ENCODE measurements at regions not wholly inside any gene's neighbourhood (a gene's known extent, or its start where the extent isn't known, plus 50 kb on each side); places are given as distances from the start of the nearest gene placed in this dataset.

DNA sequence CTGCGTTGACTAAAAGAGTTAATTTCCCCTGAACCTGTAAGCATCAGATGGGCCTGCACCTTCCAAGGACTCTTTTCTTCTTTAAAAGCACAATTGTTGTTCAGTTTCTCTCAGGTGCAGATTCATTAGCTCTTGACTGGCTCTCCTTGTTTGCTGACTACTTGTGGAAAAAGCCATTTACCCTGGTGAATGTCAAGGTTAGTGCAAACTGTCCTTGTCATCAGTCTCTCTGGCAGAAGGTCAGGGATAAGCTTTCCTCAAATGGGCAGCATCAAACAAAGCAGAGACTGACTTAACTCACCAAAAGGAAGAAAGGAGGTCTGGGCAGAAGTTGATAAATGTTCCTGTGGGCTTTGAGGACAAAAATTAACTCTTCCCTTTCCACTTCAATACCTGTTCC is 922.7 kb downstream of the BCL11A start:
- H3K27ac Mint-ChIP-seq: no peak overlapping the region
- peaks cover 13% of the 10 kb centered on the region for H3K9me3 Mint-ChIP-seq
- ATAC-seq (no peak), DNase-seq (ENCODE audit: low spot score in 2 of 2) (no peak)
- H3K4me1 Mint-ChIP-seq: no peaks in the 10 kb centered on the region
- H3K4me3 Mint-ChIP-seq: no peak overlapping the region
- no peaks in the 10 kb centered on the region for H3K36me3 Mint-ChIP-seq

DNA sequence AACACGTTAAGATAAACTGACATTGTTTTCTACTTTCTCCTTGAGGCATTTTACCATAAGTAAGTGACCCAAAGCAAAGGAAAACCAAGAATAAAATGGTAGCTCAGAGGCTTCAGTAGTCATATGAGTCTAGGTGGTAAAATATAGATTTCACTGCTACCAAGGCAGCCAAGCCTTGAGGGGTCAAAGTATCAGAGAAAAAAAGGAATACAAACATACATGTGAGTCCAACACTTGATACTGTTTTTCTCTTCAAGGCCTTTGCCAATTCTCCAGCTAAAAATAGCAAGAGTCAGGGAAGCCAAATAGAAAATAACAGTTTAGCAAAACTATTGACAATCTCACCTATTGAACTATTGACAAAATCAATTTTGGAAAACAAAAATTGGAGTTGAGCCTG is 925.9 kb downstream of the BCL11A start:
- Mint-ChIP-seq H3K4me1 (no peaks in the 10 kb centered on the region), H3K27ac (no peak overlapping the region), H3K36me3 (no peaks in the 10 kb centered on the region), H3K9me3 (peaks cover 10% of the 10 kb centered on the region), H3K4me3 (no peak overlapping the region)
- DNase-seq (ENCODE audit: low spot score in 2 of 2) (no peak), ATAC-seq (no peak)

DNA sequence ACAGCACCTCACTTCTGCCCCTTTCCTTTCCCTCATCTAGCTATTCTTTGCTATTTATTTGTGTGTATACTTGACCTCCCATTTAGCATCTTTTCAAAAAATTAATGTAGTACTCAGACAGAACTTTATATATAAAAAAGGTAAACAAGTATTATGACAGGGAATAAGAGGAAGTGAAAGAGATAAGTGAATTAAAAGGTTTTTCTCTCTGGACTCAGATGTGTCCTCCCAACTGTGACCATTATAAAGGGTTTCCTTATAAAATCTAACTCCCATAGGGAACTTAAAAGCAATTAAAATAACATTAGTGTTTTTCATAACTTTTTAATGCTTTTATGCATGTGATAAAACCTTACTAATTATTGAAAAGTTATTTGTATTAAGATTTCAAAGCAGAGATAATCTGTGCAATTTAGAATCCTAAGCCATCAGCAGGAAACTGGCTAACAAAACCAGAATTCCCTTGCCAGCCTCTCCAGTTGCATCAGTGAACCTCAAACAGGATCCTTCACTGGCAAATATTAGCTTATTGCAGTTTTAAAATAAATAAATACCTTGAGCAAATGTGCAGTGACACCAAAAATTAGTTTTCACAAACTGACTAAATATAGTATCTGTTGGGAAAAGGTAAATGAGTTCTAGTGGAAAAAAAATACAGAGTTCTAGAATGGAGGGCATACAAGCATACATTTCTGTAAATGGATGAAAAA is 930.7 kb downstream of the BCL11A start:
- Mint-ChIP-seq H3K4me3 (no peak overlapping the region), H3K9me3 (peaks cover 3% of the 10 kb centered on the region), H3K36me3 (no peaks in the 10 kb centered on the region), H3K4me1 (no peaks in the 10 kb centered on the region), H3K27ac (no peak overlapping the region)
- ATAC-seq (no peak), DNase-seq (ENCODE audit: low spot score in 2 of 2) (no peak)

DNA sequence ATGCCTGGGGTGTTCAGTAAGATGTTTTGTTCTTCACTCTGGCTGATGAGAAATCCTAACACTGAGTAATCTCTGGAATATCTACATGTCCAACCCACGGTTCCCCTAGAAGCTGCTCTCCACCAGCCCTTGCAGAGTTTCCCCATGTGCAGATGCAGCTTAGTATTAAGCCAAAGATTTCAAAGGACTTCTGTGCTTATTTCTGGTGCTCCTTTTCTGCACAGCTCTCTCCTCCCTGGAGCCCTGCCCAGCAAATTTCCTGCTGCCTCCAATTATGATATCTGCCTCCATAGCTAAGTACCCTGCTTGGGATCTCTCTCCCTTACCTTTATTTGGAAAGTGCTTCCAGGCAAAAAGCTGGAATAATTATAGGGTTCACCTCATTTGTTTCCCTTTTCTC is 949.3 kb downstream of the BCL11A start:
- H3K4me1 Mint-ChIP-seq: no peaks in the 10 kb centered on the region
- H3K4me3 Mint-ChIP-seq: no peak overlapping the region
- H3K36me3 Mint-ChIP-seq: no peaks in the 10 kb centered on the region
- no peak for ATAC-seq
- no peak overlapping the region for H3K27ac Mint-ChIP-seq
- H3K9me3 Mint-ChIP-seq: peaks cover 6% of the 10 kb centered on the region
- DNase-seq (ENCODE audit: low spot score in 2 of 2): no peak

DNA sequence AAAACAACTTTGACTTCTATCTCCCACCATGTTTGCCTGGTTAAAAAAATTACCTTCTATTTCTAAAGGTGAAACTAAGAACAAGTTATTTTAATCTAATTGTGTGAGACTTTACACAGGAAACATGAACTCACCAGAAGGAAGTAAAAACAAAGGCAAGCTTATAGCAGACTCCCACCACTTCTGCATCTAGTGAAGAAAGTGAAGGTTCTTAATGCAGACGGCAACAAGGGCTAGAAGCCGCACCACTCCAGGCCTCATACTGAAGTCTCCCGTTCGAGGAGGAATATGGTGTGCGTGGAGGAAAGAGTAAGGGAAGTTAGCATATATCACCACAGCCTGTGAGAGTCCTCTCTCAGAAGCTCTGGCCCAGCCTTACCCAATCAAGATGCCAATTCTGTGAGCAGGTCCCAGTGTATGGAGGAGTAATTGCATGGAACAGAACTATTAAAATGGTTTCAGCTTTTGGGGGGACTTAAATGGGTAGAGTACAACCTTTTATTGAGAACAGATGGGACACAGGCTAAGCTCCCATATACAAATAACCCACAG is 958.7 kb downstream of the BCL11A start:
- Mint-ChIP-seq H3K4me1 (no peaks in the 10 kb centered on the region), H3K4me3 (no peak overlapping the region), H3K36me3 (no peaks in the 10 kb centered on the region), H3K27ac (no peak overlapping the region), H3K9me3 (peaks cover 28% of the 10 kb centered on the region)
- no peak for ATAC-seq
- no peak for DNase-seq (ENCODE audit: low spot score in 2 of 2)

DNA sequence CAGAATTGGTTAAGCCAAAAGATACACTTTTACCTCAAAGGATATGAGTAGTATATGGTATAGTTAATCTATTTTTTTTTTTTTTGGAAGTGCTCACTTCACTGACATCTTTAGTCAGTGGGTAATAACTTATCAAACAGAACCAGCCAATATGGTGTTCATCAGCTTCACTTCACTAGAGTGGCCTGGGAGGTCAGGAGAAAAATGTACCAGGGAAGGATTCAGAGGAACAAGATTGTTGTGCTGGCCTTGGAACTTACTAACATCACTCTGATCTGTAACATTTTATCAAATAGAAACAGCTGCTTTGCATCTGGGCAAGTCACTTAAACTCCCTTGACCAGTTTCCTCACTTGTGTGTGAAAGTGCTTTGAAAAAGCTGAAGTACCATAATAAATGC is 962.7 kb downstream of the BCL11A start:
- H3K9me3 Mint-ChIP-seq: peaks cover 16% of the 10 kb centered on the region
- H3K27ac Mint-ChIP-seq: no peak overlapping the region
- DNase-seq (ENCODE audit: low spot score in 2 of 2) (no peak), ATAC-seq (no peak)
- H3K36me3 Mint-ChIP-seq: no peaks in the 10 kb centered on the region
- no peak overlapping the region for H3K4me3 Mint-ChIP-seq
- no peaks in the 10 kb centered on the region for H3K4me1 Mint-ChIP-seq

DNA sequence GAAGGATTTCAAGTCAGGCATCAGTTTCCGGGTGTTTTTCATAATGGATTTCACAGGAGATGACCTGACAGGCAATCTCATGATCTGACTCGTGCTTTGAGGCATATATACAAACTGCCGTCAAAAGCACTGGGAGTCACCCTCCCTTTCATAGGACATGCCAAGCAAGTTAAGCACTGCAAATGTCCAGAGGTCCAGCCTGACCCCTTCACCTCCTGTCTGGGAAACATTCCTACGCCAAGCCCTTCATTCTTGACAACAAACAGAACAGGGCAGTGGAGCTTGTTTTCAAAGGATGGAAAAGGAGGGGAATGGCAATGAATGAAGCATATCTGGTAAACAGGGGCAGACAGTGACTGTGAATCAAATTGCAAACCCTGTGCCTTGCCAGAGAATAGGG is 963.6 kb downstream of the BCL11A start:
- no peaks in the 10 kb centered on the region for H3K36me3 Mint-ChIP-seq
- no peak overlapping the region for H3K4me3 Mint-ChIP-seq
- no peak for ATAC-seq
- no peak overlapping the region for H3K27ac Mint-ChIP-seq
- H3K9me3 Mint-ChIP-seq: peaks cover 16% of the 10 kb centered on the region
- DNase-seq (ENCODE audit: low spot score in 2 of 2): no peak
- no peaks in the 10 kb centered on the region for H3K4me1 Mint-ChIP-seq

DNA sequence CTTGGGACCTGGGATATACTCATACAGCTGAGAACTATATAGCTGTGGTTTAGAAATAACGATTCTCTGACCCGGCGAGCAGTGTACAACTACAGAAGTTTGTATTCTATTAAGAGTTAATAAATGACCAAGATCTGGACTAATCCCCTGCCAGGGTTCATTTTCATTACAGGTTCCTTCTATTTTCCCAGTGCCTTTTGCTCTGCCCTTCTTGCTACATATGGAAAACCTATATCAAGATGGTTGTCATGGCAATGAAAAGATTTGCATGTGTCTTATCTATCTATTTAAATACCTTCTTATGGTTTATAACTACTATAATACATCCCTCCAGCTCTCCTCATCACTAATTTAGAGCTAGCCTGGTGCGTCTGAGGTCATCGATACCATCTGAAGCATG is 965.2 kb downstream of the BCL11A start:
- no peak for ATAC-seq
- Mint-ChIP-seq H3K9me3 (peaks cover 10% of the 10 kb centered on the region), H3K4me1 (no peaks in the 10 kb centered on the region), H3K4me3 (no peak overlapping the region), H3K27ac (no peak overlapping the region), H3K36me3 (no peaks in the 10 kb centered on the region)
- no peak for DNase-seq (ENCODE audit: low spot score in 2 of 2)

DNA sequence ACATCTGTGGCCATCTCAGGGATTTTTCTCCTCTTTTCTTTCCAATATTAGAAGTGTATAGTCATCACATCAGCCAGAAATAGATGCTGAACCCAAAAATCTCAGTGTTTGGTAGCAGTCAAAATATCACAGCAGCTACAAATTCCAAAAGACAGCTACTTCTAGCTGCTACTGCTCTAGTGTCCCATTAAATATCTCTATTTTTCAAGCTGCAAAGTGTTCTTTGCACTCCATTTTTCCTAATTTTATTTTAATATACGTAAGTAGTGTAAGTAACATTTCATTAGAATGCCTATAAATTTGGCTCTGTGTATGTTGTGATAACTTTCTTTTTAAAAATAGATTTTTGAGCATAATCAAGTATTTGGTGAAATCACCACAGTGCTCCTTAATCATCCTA is 967.3 kb downstream of the BCL11A start:
- Mint-ChIP-seq H3K27ac (no peak overlapping the region), H3K36me3 (no peaks in the 10 kb centered on the region)
- DNase-seq (ENCODE audit: low spot score in 2 of 2): no peak

DNA sequence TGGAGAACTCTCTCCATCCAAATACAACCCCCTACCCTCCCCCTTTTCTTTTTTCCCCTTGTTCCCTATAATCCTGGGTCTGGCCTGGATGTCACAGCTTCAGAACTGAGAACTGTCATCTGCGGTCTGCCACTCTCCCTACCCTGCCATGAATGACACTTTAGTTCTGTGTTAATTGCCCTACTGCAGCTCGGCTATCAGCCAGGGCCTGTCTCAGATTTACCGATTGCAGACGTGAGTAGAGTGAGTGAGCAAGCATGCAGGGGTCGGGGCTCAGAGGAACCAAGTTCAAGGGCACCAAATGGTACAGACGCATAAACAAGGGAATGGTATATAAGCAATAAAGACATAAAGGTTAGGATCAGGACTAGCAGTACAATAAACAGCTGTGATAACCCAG is 967.8 kb downstream of the BCL11A start:
- H3K4me1 Mint-ChIP-seq: no peaks in the 10 kb centered on the region
- peaks cover 14% of the 10 kb centered on the region for H3K9me3 Mint-ChIP-seq
- ATAC-seq (no peak), DNase-seq (ENCODE audit: low spot score in 2 of 2) (no peak)
- no peak overlapping the region for H3K27ac Mint-ChIP-seq
- H3K4me3 Mint-ChIP-seq: no peak overlapping the region
- no peaks in the 10 kb centered on the region for H3K36me3 Mint-ChIP-seq

More for the DNA sequence above, 967.3 kb downstream of the BCL11A start:
- H3K9me3 Mint-ChIP-seq: peaks cover 13% of the 10 kb centered on the region
- no peak for ATAC-seq
- no peaks in the 10 kb centered on the region for H3K4me1 Mint-ChIP-seq
- H3K4me3 Mint-ChIP-seq: no peak overlapping the region

DNA sequence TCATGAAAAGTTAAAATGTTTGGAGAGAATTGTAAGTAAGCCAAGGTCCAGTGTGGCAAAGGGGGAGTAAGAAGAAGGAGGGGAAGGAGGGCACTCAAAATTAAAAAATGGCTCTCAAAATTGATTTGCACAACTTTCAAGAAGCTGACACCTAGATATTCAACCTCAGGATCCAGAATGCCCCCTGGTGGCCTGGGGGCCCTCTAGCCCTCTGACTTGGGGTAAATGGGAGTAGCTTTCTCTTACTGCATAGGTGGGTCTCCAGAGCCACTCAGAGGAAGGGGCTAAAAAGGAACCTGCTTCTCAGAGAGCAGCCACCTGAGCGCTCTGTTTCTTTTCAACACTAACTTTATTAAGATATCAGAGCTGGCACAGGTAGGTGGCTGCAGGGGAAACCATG is 968.5 kb downstream of the BCL11A start:
- ATAC-seq: no peak
- Mint-ChIP-seq H3K36me3 (no peaks in the 10 kb centered on the region), H3K9me3 (peaks cover 12% of the 10 kb centered on the region), H3K4me1 (no peaks in the 10 kb centered on the region), H3K4me3 (no peak overlapping the region), H3K27ac (no peak overlapping the region)
- no peak for DNase-seq (ENCODE audit: low spot score in 2 of 2)

DNA sequence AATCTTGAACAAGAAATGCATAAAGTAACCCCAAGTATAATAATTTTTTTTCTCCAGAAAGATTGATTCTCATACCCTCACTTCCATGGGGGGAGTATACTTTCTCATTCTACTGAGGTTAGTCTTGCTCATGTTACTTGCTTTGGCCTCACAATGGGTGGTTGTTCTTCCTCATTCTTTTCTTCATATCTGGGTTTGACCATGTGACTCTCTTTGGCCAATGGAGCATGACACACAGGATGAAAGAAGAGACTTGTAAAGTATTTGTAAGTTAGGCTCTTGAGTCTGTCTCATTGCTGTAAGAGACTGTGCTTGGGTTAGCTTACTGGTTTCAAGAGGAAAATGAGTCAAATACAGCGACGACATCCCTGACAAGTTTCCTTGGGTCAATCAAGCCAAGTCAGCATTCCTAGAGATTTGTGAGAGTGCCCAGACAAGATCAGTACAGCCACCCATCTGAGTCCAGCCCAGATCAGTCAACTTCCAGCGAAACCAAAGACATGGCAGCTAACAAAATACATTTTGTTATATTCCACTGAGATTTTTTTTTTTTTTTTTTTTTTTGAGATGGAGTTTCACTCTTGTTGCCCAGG is 970.2 kb downstream of the BCL11A start:
- no peak for ATAC-seq
- Mint-ChIP-seq H3K27ac (no peak overlapping the region), H3K9me3 (peaks cover 11% of the 10 kb centered on the region), H3K4me1 (no peaks in the 10 kb centered on the region), H3K4me3 (no peak overlapping the region), H3K36me3 (no peaks in the 10 kb centered on the region)
- DNase-seq (ENCODE audit: low spot score in 2 of 2): no peak

DNA sequence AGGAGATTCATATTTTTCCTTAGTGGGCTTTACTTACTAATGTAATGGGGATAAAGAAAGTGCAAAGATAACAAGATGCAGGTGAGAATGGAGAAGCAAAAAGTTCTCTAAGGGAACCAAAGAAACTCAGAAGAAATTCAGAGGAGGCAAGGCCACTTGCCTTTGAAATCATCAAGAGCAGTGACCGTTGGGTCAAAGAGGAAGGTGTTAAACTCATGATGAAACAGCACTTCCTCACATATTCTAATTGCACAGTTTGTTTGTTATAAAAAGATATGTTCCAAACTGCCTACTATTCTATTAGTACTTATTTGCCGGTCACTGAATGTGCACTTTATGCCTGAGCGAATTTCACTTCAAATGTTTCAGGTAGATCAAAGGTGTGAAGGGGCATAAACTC is 975.1 kb downstream of the BCL11A start:
- H3K9me3 Mint-ChIP-seq: peaks cover 13% of the 10 kb centered on the region
- DNase-seq (ENCODE audit: low spot score in 2 of 2) (no peak), ATAC-seq (no peak)
- no peaks in the 10 kb centered on the region for H3K36me3 Mint-ChIP-seq
- H3K4me3 Mint-ChIP-seq: no peak overlapping the region
- H3K4me1 Mint-ChIP-seq: no peaks in the 10 kb centered on the region
- no peak overlapping the region for H3K27ac Mint-ChIP-seq

DNA sequence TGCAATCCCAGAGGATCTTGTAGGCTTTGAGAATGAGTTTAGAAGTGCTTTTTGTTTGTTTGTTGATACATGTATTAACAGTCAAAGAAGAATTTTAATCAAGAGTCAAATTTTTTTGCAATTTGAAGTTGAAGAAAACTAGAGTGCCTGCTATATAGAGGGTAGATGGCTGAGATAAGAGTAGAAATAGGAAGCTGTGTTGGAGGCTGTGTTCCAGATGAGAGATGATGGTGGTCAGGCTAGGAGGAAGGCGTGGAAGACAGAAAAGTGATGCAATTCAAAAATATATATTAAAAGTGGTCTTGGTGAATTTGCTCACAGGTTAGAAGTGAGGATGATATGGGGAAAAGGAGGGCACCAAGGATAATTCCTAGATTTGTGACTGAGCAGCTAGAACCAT is 978.3 kb downstream of the BCL11A start:
- Mint-ChIP-seq H3K4me1 (no peaks in the 10 kb centered on the region), H3K36me3 (no peaks in the 10 kb centered on the region), H3K4me3 (no peak overlapping the region), H3K9me3 (peaks cover 10% of the 10 kb centered on the region), H3K27ac (no peak overlapping the region)
- ATAC-seq: no peak
- DNase-seq (ENCODE audit: low spot score in 2 of 2): no peak

DNA sequence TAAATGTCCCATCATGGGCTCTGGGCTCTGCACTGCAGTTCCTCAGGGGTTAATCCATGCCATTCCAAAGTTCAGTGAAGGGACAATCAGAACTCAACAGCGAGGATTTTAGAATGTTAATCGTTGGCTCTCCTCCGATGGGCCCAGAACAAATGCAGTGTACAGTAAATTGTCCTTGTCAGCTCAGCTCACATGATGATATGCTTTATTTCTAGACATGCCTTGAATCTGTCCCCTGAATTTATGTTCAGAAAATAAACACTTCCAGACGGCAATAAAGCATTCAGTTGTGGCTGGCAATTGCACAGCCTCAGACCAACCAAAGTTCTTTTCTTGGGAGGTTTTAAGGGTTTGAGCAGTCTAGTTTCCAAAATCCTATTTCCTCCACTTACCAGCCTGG is 981.2 kb downstream of the BCL11A start:
- no peak overlapping the region for H3K4me3 Mint-ChIP-seq
- H3K27ac Mint-ChIP-seq: no peak overlapping the region
- peaks cover 10% of the 10 kb centered on the region for H3K9me3 Mint-ChIP-seq
- H3K4me1 Mint-ChIP-seq: no peaks in the 10 kb centered on the region
- ATAC-seq (no peak), DNase-seq (ENCODE audit: low spot score in 2 of 2) (no peak)
- no peaks in the 10 kb centered on the region for H3K36me3 Mint-ChIP-seq

DNA sequence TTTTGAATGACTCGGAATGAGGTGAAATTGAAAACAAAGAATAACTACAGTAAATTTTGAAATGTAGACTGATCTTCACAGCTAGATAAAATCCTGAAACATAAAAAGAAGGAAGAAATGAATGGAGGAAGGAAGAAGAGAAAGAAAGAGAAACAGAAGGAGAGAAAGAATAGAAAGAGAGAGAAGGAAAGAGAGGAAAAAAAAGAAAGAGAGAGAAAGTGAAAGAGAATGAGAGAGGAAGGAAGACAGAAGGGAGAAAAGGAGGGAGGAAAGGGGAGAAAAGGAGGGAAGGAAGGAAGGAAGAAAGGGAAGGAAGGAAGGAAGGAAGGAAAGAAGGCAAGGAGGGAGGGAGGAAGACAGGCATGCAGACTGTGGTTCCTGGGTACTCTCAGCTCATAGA is 982.6 kb downstream of the BCL11A start:
- no peak for ATAC-seq
- Mint-ChIP-seq H3K27ac (no peak overlapping the region), H3K36me3 (no peaks in the 10 kb centered on the region), H3K9me3 (peaks cover 7% of the 10 kb centered on the region), H3K4me3 (no peak overlapping the region), H3K4me1 (no peaks in the 10 kb centered on the region)
- DNase-seq (ENCODE audit: low spot score in 2 of 2): no peak
